ENCODE measurements at regions not wholly inside any gene's neighbourhood (a gene's known extent, or its start where the extent isn't known, plus 50 kb on each side); places are given as distances from the start of the nearest gene placed in this dataset.
A peak's percentile ranks its signal among the peaks of the same experiment; 100 is the strongest.

GRCh38 chr14:75373616-75374015 lies 54.2 kb upstream of the JDP2 start:
- Histone ChIP-seq H4K8ac (ENCODE audit: low read length) (peak overlapping the region; percentile 27), H2BK5ac (ENCODE audit: low read depth, low read length, poor library complexity, severe bottlenecking) (no peak overlapping the region), H3K36me3 (ENCODE audit: control insufficient read depth in 1 of 2, insufficient read depth in 2 of 2, low read depth in 1 of 2, low read length in 2 of 2) (no peaks in the 10 kb centered on the region), H2BK15ac (ENCODE audit: low read depth, poor library complexity, severe bottlenecking) (no peak overlapping the region), H3K14ac (ENCODE audit: low read length in 2 of 2) (no peak overlapping the region), H4K91ac (ENCODE audit: low read length) (no peak overlapping the region), H2BK120ac (ENCODE audit: low read depth, low read length) (no peak overlapping the region), H3K18ac (ENCODE audit: low read depth in 1 of 2, low read length in 2 of 2) (no peak overlapping the region), H2AFZ (ENCODE audit: low read depth, low read length) (no peak overlapping the region), H3K27ac (ENCODE audit: low read length, poor library complexity, severe bottlenecking) (no peak overlapping the region), H3K9ac (ENCODE audit: low read length) (no peak overlapping the region), H3K4me2 (ENCODE audit: low read length, poor library complexity, severe bottlenecking) (no peak overlapping the region), H3K4me1 (ENCODE audit: control insufficient read depth, insufficient read depth, low read depth, low read length) (no peaks in the 10 kb centered on the region), H3K27me3 (ENCODE audit: control insufficient read depth in 1 of 2, insufficient read depth in 1 of 2, low read length in 2 of 2) (peaks cover 18 to 59% of the 10 kb centered on the region in 2 experiments), H3K4me3 (ENCODE audit: insufficient read depth in 1 of 2, low read depth in 1 of 2, low read length in 2 of 2) (no peak overlapping the region), H2AK5ac (ENCODE audit: low read length, severe bottlenecking) (no peak overlapping the region), H3K23ac (ENCODE audit: low read length in 2 of 2) (no peak overlapping the region), H3K9me3 (ENCODE audit: control insufficient read depth, low read length) (no peaks in the 10 kb centered on the region), H3K4ac (ENCODE audit: low read depth in 1 of 2, low read length in 2 of 2) (no peak overlapping the region), H2BK12ac (ENCODE audit: low read length in 2 of 2) (no peak overlapping the region), H3K79me1 (replicated peaks; ENCODE audit: low read length, poor library complexity, severe bottlenecking) (no peaks in the 10 kb centered on the region)
- WGBS: 100% methylated on average over 1 of the region's 1 CpG
- no peak for DNase-seq

- Histone ChIP-seq H3K27me3 (ENCODE audit: control insufficient read depth in 1 of 2, insufficient read depth in 1 of 2, low read length in 2 of 2) (peaks cover 21 to 51% of the 10 kb centered on the region in 2 experiments), H2AK5ac (ENCODE audit: low read length, severe bottlenecking) (no peak overlapping the region), H3K18ac (ENCODE audit: low read depth in 1 of 2, low read length in 2 of 2) (no peak overlapping the region), H3K4ac (ENCODE audit: low read depth in 1 of 2, low read length in 2 of 2) (no peak overlapping the region), H3K79me1 (replicated peaks; ENCODE audit: low read length, poor library complexity, severe bottlenecking) (no peaks in the 10 kb centered on the region), H3K23ac (ENCODE audit: low read length in 2 of 2) (no peak overlapping the region), H2BK15ac (ENCODE audit: low read depth, poor library complexity, severe bottlenecking) (no peak overlapping the region), H2AFZ (ENCODE audit: low read depth, low read length) (no peak overlapping the region), H3K14ac (ENCODE audit: low read length in 2 of 2) (no peak overlapping the region), H3K9ac (ENCODE audit: low read length) (no peak overlapping the region), H3K4me1 (ENCODE audit: control insufficient read depth, insufficient read depth, low read depth, low read length) (no peaks in the 10 kb centered on the region), H2BK5ac (ENCODE audit: low read depth, low read length, poor library complexity, severe bottlenecking) (no peak overlapping the region), H4K8ac (ENCODE audit: low read length) (no peak overlapping the region), H2BK120ac (ENCODE audit: low read depth, low read length) (no peak overlapping the region), H3K36me3 (ENCODE audit: control insufficient read depth in 1 of 2, insufficient read depth in 2 of 2, low read depth in 1 of 2, low read length in 2 of 2) (no peaks in the 10 kb centered on the region), H3K4me3 (ENCODE audit: insufficient read depth in 1 of 2, low read depth in 1 of 2, low read length in 2 of 2) (no peak overlapping the region), H2BK12ac (ENCODE audit: low read length in 2 of 2) (no peak overlapping the region), H4K91ac (ENCODE audit: low read length) (no peak overlapping the region), H3K4me2 (ENCODE audit: low read length, poor library complexity, severe bottlenecking) (no peak overlapping the region), H3K9me3 (ENCODE audit: control insufficient read depth, low read length) (no peaks in the 10 kb centered on the region), H3K27ac (ENCODE audit: low read length, poor library complexity, severe bottlenecking) (no peak overlapping the region)
- DNase-seq: no peak
- 100% methylated on average over 1 of the region's 1 CpG for WGBS
Measured at GRCh38 chr14:75374911-75375310, 52.9 kb upstream of the JDP2 start.

- no peak overlapping the region for H3K27ac ChIP-seq (ENCODE audit: low read length, poor library complexity, severe bottlenecking)
- H3K36me3 ChIP-seq (ENCODE audit: control insufficient read depth in 1 of 2, insufficient read depth in 2 of 2, low read depth in 1 of 2, low read length in 2 of 2): no peaks in the 10 kb centered on the region
- H3K27me3 ChIP-seq (ENCODE audit: control insufficient read depth in 1 of 2, insufficient read depth in 1 of 2, low read length in 2 of 2): peaks cover 19 to 43% of the 10 kb centered on the region in 2 experiments
- H3K4ac ChIP-seq (ENCODE audit: low read depth in 1 of 2, low read length in 2 of 2): no peak overlapping the region
- H3K9me3 ChIP-seq (ENCODE audit: control insufficient read depth, low read length): no peaks in the 10 kb centered on the region
- no peak overlapping the region for H2BK5ac ChIP-seq (ENCODE audit: low read depth, low read length, poor library complexity, severe bottlenecking)
- no peak overlapping the region for H2BK120ac ChIP-seq (ENCODE audit: low read depth, low read length)
- no peak overlapping the region for H3K9ac ChIP-seq (ENCODE audit: low read length)
- H2BK15ac ChIP-seq (ENCODE audit: low read depth, poor library complexity, severe bottlenecking): no peak overlapping the region
- no peak for DNase-seq
- H3K14ac ChIP-seq (ENCODE audit: low read length in 2 of 2): no peak overlapping the region
- H3K4me2 ChIP-seq (ENCODE audit: low read length, poor library complexity, severe bottlenecking): no peak overlapping the region
- H2AK5ac ChIP-seq (ENCODE audit: low read length, severe bottlenecking): no peak overlapping the region
- no peak overlapping the region for H3K4me3 ChIP-seq (ENCODE audit: insufficient read depth in 1 of 2, low read depth in 1 of 2, low read length in 2 of 2)
- no peak overlapping the region for H2BK12ac ChIP-seq (ENCODE audit: low read length in 2 of 2)
- H3K79me1 ChIP-seq (replicated peaks; ENCODE audit: low read length, poor library complexity, severe bottlenecking): no peaks in the 10 kb centered on the region
- H2AFZ ChIP-seq (ENCODE audit: low read depth, low read length): no peak overlapping the region
- H4K8ac ChIP-seq (ENCODE audit: low read length): no peak overlapping the region
- H3K4me1 ChIP-seq (ENCODE audit: control insufficient read depth, insufficient read depth, low read depth, low read length): no peaks in the 10 kb centered on the region
- H3K18ac ChIP-seq (ENCODE audit: low read depth in 1 of 2, low read length in 2 of 2): no peak overlapping the region
- no peak overlapping the region for H3K23ac ChIP-seq (ENCODE audit: low read length in 2 of 2)
- WGBS: 92% methylated on average over 3 of the region's 3 CpGs
- no peak overlapping the region for H4K91ac ChIP-seq (ENCODE audit: low read length)
Measured at GRCh38 chr14:75375983-75376382, 51.8 kb upstream of the JDP2 start.
